Progenitor cell of endocrine pancreas (in vitro differentiated cells): ENCODE measurements at regions not wholly inside any gene's neighbourhood (a gene's known extent, or its start where the extent isn't known, plus 50 kb on each side); places are given as distances from the start of the nearest gene placed in this dataset.

Source experiments
- DNase-seq: peaks from one replicate; pipeline ENCODE4 v3.0.0; 2021; ENCODE audit warnings: low spot score; ENCODE audit not compliant: unreplicated experiment
- H3K27ac Mint-ChIP-seq: 2 replicates; pipeline ENCODE4 v1.8.0; 2021; ENCODE audit warnings: mild to moderate bottlenecking, moderate library complexity, mixed read lengths
- H3K27me3 Mint-ChIP-seq: 2 replicates; pipeline ENCODE4 v1.8.0; 2021; ENCODE audit warnings: mixed read lengths
- H3K36me3 Mint-ChIP-seq: 2 replicates; pipeline ENCODE4 v1.8.0; 2022; ENCODE audit warnings: mixed read lengths; ENCODE audit not compliant: insufficient read depth
- H3K4me1 Mint-ChIP-seq: 2 replicates; pipeline ENCODE4 v1.8.0; 2021; ENCODE audit warnings: low read depth, mixed read lengths
- H3K4me3 Mint-ChIP-seq: 2 replicates; pipeline ENCODE4 v1.8.0; 2021; ENCODE audit warnings: low read depth, mild to moderate bottlenecking, moderate library complexity, mixed read lengths
- H3K9me3 Mint-ChIP-seq: 2 replicates; pipeline ENCODE4 v1.8.0; 2021; ENCODE audit warnings: low read depth, mixed read lengths
- CTCF ChIP-seq: fragments of 200-600 bp; sonication (generic); IDR thresholded peaks from one replicate; pipeline ENCODE4 v1.5.0; 2021; ENCODE audit warnings: antibody characterized with exemption, mild to moderate bottlenecking; ENCODE audit not compliant: unreplicated experiment

DNA sequence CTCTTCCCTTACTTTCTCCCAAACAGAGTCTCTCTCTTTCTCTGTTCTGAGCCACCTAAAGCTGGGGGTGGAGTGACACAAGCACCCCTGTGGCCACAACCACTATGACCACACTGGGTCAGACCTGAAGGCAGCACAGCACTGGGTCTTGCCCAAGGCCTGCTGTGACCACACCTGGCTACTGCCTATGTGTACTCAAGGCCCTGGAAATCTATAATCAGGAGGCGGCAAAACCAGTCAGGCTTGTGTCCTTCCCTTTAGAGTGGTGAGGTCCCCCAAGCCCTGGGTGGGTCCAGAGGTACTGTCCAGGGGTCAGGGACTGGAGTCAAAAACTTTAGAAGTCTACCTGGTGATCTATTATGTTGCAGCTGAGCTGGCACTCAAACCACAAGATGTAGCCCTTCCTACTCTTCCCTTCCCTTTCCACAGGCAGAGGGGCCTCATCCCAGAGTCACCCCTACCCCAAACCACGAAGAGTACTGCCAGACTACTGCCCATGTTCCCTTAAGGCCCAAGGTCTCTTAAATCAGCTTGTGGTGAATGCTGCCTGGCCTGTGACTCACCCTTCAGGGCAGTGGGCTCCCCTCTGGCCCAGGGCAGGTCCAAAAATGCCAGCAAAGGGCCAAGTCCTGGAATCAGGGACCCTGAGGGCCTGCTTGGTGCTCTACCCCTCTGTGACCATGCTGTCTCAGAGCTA, 179.8 kb upstream of the DYRK2 start:
- Mint-ChIP-seq H3K27me3 (peaks cover 2% of the 10 kb centered on the region), H3K36me3 (no peaks in the 10 kb centered on the region), H3K27ac (no peak overlapping the region), H3K9me3 (peaks cover 12% of the 10 kb centered on the region), H3K4me1 (peaks cover 4% of the 10 kb centered on the region), H3K4me3 (no peak overlapping the region)
- TF ChIP-seq CTCF, result no peak
- DNase-seq, result no peak

- TF ChIP-seq CTCF, result no peak
- Mint-ChIP-seq H3K4me3 (no peak overlapping the region), H3K36me3 (no peaks in the 10 kb centered on the region), H3K27me3 (peaks cover 9% of the 10 kb centered on the region), H3K27ac (no peak overlapping the region), H3K4me1 (peaks cover 4% of the 10 kb centered on the region), H3K9me3 (peaks cover 12% of the 10 kb centered on the region)
- DNase-seq, result no peak
Observed at GRCh38 chr12:67469666-67470065, 178.9 kb upstream of the DYRK2 start.

- DNase-seq, result no peak
- Mint-ChIP-seq H3K4me1 (peaks cover 4% of the 10 kb centered on the region), H3K27me3 (peaks cover 10% of the 10 kb centered on the region), H3K27ac (no peak overlapping the region), H3K9me3 (peaks cover 5% of the 10 kb centered on the region), H3K4me3 (no peak overlapping the region), H3K36me3 (no peaks in the 10 kb centered on the region)
- TF ChIP-seq CTCF, result no peak
Observed at GRCh38 chr12:67471810-67472209, 176.7 kb upstream of the DYRK2 start.

GRCh38 chr12:67472539-67472938, 176.0 kb upstream of the DYRK2 start:
- Mint-ChIP-seq H3K9me3 (no peaks in the 10 kb centered on the region), H3K36me3 (no peaks in the 10 kb centered on the region), H3K4me1 (peaks cover 4% of the 10 kb centered on the region), H3K27me3 (peaks cover 10% of the 10 kb centered on the region), H3K27ac (no peak overlapping the region), H3K4me3 (no peak overlapping the region)
- TF ChIP-seq CTCF, result no peak
- DNase-seq, result no peak

GRCh38 chr12:67474934-67475620, 173.5 kb upstream of the DYRK2 start:
- no peaks in the 10 kb centered on the region for H3K4me1 Mint-ChIP-seq
- H3K9me3 Mint-ChIP-seq, result no peaks in the 10 kb centered on the region
- H3K27me3 Mint-ChIP-seq, result peaks cover 10% of the 10 kb centered on the region
- H3K36me3 Mint-ChIP-seq, result no peaks in the 10 kb centered on the region
- TF ChIP-seq CTCF, result no peak
- H3K27ac Mint-ChIP-seq, result no peak overlapping the region
- no peak overlapping the region for H3K4me3 Mint-ChIP-seq
- no peak for DNase-seq
